Peyer's patch (tissue), 4 donors: ENCODE measurements at regions not wholly inside any gene's neighbourhood (a gene's known extent, or its start where the extent isn't known, plus 50 kb on each side); places are given as distances from the start of the nearest gene placed in this dataset.

Experiments used
- POLR2A ChIP-seq, 2 donors: fragments of 450-650 bp; IDR thresholded peaks; one replicate each; pipeline ENCODE4 v1.5.1; 2017; ENCODE audit warnings: antibody characterized with exemption in 2 of 2, mild to moderate bottlenecking in 2 of 2, moderate library complexity in 2 of 2
- TF ChIP-seq, protein P1 (sequence below), 6 experiments: fragments of 450-650 bp in 4 of 6; fragments of 200-600 bp in 2 of 6; sonication (generic) in 1 of 6; IDR thresholded peaks; one replicate each; pipeline ENCODE4 v1.5.1; 2017 to 2019; ENCODE audit warnings: antibody characterized with exemption in 6 of 6, mild to moderate bottlenecking in 3 of 6, moderate library complexity in 1 of 6

DNA sequence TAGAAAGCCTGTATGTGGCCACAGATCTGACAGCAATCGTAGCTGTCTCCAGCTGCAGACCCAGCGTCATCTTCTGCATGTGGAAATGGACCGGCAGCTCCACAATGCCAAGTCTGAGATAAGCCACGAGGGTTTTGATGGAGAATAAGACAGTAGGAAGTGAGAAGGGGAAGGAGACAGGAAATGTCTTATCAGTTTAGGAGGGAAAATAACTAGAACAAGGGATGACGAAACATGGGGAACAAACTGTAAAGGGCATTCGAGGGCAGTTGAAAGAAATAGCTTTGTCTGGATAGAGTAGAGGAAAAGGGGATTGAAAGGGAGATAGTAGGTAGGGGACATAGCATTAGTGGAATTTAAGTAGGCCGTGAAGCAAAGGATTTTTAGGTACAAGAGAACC is 74.0 kb upstream of the CTTNBP2NL start:
- TF ChIP-seq POLR2A (IDR thresholded peaks at IDR 0.05): no peak
- TF ChIP-seq, protein P1, sequence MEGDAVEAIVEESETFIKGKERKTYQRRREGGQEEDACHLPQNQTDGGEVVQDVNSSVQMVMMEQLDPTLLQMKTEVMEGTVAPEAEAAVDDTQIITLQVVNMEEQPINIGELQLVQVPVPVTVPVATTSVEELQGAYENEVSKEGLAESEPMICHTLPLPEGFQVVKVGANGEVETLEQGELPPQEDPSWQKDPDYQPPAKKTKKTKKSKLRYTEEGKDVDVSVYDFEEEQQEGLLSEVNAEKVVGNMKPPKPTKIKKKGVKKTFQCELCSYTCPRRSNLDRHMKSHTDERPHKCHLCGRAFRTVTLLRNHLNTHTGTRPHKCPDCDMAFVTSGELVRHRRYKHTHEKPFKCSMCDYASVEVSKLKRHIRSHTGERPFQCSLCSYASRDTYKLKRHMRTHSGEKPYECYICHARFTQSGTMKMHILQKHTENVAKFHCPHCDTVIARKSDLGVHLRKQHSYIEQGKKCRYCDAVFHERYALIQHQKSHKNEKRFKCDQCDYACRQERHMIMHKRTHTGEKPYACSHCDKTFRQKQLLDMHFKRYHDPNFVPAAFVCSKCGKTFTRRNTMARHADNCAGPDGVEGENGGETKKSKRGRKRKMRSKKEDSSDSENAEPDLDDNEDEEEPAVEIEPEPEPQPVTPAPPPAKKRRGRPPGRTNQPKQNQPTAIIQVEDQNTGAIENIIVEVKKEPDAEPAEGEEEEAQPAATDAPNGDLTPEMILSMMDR (IDR thresholded peaks at IDR 0.05): no peak
